ENCODE measurements at regions not wholly inside any gene's neighbourhood (a gene's known extent, or its start where the extent isn't known, plus 50 kb on each side); places are given as distances from the start of the nearest gene placed in this dataset.

- H3K4me3 ChIP-seq = no peak overlapping the region
- H3K36me3 ChIP-seq (replicated peaks; ENCODE audit: insufficient read depth, low read depth) = no peaks in the 10 kb centered on the region
- no peaks in the 10 kb centered on the region for H3K4me1 ChIP-seq (ENCODE audit: insufficient read depth)
- H3K79me2 ChIP-seq = no peaks in the 10 kb centered on the region
- no peak for DNase-seq (ENCODE audit: low spot score)
- H3K9me3 ChIP-seq (ENCODE audit: low read depth) = no peaks in the 10 kb centered on the region
- H2AFZ ChIP-seq = no peak overlapping the region
- TF ChIP-seq EZH2phosphoT487 (IDR thresholded peaks at IDR 0.05; ENCODE audit: low read depth, severe bottlenecking, unreplicated experiment) (no peak), CTCF (IDR thresholded peaks at IDR 0.05; ENCODE audit: poor library complexity) (no peak), EZH2 (IDR thresholded peaks at IDR 0.05; ENCODE audit: borderline replicate concordance) (no peak)
- H3K27ac ChIP-seq = no peak overlapping the region
- no peaks in the 10 kb centered on the region for H3K9me2 ChIP-seq (replicated peaks; ENCODE audit: insufficient read depth)
- H3K27me3 ChIP-seq = no peaks in the 10 kb centered on the region
- H4K20me1 ChIP-seq (ENCODE audit: insufficient read depth, poor library complexity, severe bottlenecking) = no peaks in the 10 kb centered on the region
- no peak overlapping the region for H3K4me2 ChIP-seq
Measured at GRCh38 chr5:153926201-153926600, 112.5 kb downstream of the FAM114A2 start.

DNA sequence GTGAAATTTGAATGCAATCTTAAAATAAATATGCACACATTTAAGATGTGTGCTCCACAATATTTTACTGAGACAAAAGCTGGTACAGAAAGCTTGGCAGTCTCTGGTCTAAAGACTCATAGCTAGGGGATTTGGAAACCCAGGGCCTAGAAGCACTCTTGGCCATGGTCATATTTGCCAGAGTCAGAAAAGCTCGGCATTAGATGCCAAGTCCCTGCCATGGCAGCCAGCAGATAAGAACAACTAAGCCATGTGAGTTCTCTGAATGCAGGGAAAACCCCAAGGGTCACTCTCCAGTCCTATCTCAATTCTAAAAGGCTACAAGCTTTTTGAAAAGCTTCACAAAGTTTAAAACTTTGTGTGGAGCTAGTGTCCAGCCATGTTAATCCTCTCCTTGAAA is 119.5 kb downstream of the FAM114A2 start:
- no peaks in the 10 kb centered on the region for H4K20me1 ChIP-seq (ENCODE audit: insufficient read depth, poor library complexity, severe bottlenecking)
- H3K9me3 ChIP-seq (ENCODE audit: low read depth) = no peaks in the 10 kb centered on the region
- no peak for TF ChIP-seq CTCF (IDR thresholded peaks at IDR 0.05; ENCODE audit: poor library complexity)
- TF ChIP-seq EZH2 (IDR thresholded peaks at IDR 0.05; ENCODE audit: borderline replicate concordance) = no peak
- TF ChIP-seq EZH2phosphoT487 (IDR thresholded peaks at IDR 0.05; ENCODE audit: low read depth, severe bottlenecking, unreplicated experiment) = no peak
- no peak overlapping the region for H2AFZ ChIP-seq
- no peak for DNase-seq (ENCODE audit: low spot score)
- WGBS (ENCODE audit: low lambda C conversion rate, missing lambda C conversion rate) = 85% methylated on average over 1 of the region's 1 CpG
- no peak overlapping the region for H3K4me2 ChIP-seq
- H3K27me3 ChIP-seq = no peaks in the 10 kb centered on the region
- no peaks in the 10 kb centered on the region for H3K4me1 ChIP-seq (ENCODE audit: insufficient read depth)
- H3K36me3 ChIP-seq (replicated peaks; ENCODE audit: insufficient read depth, low read depth) = no peaks in the 10 kb centered on the region
- H3K27ac ChIP-seq = no peak overlapping the region
- no peak overlapping the region for H3K4me3 ChIP-seq
- H3K9me2 ChIP-seq (replicated peaks; ENCODE audit: insufficient read depth) = no peaks in the 10 kb centered on the region
- H3K79me2 ChIP-seq = no peaks in the 10 kb centered on the region

DNA sequence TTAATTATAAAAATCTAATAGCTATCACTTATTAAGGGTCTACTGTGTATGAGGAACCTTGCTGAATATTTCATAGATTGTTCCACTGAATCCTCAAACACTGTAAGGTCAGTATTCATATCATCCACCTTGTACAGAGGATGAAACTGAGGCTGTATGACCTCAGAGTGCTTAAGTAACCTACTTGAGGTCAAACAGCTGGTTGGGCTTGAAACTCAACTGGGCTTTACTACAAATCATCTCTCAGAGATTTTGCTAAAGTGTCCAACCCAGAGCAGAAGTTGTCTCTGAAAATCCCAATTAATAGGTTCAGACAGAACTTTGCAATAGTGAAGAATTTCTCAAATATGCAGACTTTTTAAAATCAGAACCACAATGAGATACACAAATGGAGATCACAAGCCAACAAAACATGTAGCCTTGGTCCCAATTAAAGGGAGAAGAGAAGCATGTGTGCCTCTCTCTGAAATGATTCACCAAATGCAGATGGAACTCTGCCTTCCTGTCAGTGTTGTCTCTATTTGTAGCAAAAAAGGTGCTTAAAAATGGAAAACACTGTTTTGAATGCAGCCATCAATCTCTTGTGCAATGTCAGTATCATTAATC is 131.4 kb downstream of the FAM114A2 start:
- Histone ChIP-seq H3K4me2 (no peak overlapping the region), H4K20me1 (ENCODE audit: insufficient read depth, poor library complexity, severe bottlenecking) (no peaks in the 10 kb centered on the region), H3K4me1 (ENCODE audit: insufficient read depth) (no peaks in the 10 kb centered on the region), H3K4me3 (no peak overlapping the region), H2AFZ (no peak overlapping the region), H3K36me3 (replicated peaks; ENCODE audit: insufficient read depth, low read depth) (no peaks in the 10 kb centered on the region), H3K9me3 (ENCODE audit: low read depth) (no peaks in the 10 kb centered on the region), H3K9me2 (replicated peaks; ENCODE audit: insufficient read depth) (no peaks in the 10 kb centered on the region), H3K27me3 (no peaks in the 10 kb centered on the region), H3K27ac (no peak overlapping the region), H3K79me2 (no peaks in the 10 kb centered on the region)
- TF ChIP-seq EZH2phosphoT487 (IDR thresholded peaks at IDR 0.05; ENCODE audit: low read depth, severe bottlenecking, unreplicated experiment) (no peak), CTCF (IDR thresholded peaks at IDR 0.05; ENCODE audit: poor library complexity) (no peak), EZH2 (IDR thresholded peaks at IDR 0.05; ENCODE audit: borderline replicate concordance) (no peak)
- DNase-seq (ENCODE audit: low spot score) = no peak

- TF ChIP-seq CTCF (IDR thresholded peaks at IDR 0.05; ENCODE audit: poor library complexity) = peak; percentile 34
- no peak for TF ChIP-seq EZH2 (IDR thresholded peaks at IDR 0.05; ENCODE audit: borderline replicate concordance)
- Histone ChIP-seq H3K4me1 (ENCODE audit: insufficient read depth) (no peaks in the 10 kb centered on the region), H3K9me3 (ENCODE audit: low read depth) (no peaks in the 10 kb centered on the region), H3K27me3 (no peaks in the 10 kb centered on the region), H3K36me3 (replicated peaks; ENCODE audit: insufficient read depth, low read depth) (no peaks in the 10 kb centered on the region), H3K27ac (no peak overlapping the region), H3K4me3 (no peak overlapping the region), H3K79me2 (no peaks in the 10 kb centered on the region), H3K9me2 (replicated peaks; ENCODE audit: insufficient read depth) (no peaks in the 10 kb centered on the region), H4K20me1 (ENCODE audit: insufficient read depth, poor library complexity, severe bottlenecking) (no peaks in the 10 kb centered on the region), H3K4me2 (no peak overlapping the region), H2AFZ (no peak overlapping the region)
- 96% methylated on average over 1 of the region's 1 CpG for WGBS (ENCODE audit: low lambda C conversion rate, missing lambda C conversion rate)
- no peak for DNase-seq (ENCODE audit: low spot score)
Measured at GRCh38 chr5:153905219-153905618, 133.5 kb downstream of the FAM114A2 start.

Data from hepatocyte (in vitro differentiated cells).